Activated T-helper 9 cell treated with anti-CD3 and anti-CD28 coated beads, Interleukin-2, amount 50 U/mL, for 16 hours (primary cell): ENCODE measurements at regions not wholly inside any gene's neighbourhood (a gene's known extent, or its start where the extent isn't known, plus 50 kb on each side); places are given as distances from the start of the nearest gene placed in this dataset.
A peak's percentile ranks its signal among the peaks of the same experiment; 100 is the strongest.

Source experiments
- DNase-seq: peaks from one replicate; pipeline ENCODE4 v3.0.0-alpha.2; 2020; ENCODE audit warnings: low read depth

GRCh38 chr1:193504920-193505319 lies 318.5 kb upstream of the B3GALT2 start:
- DNase-seq, result no peak

- DNase-seq, result no peak
Measured at GRCh38 chr1:193498088-193498655, 311.8 kb upstream of the B3GALT2 start.

- no peak for DNase-seq
Measured at GRCh38 chr1:193494368-193494767, 308.0 kb upstream of the B3GALT2 start.

- no peak for DNase-seq
Measured at GRCh38 chr1:193489191-193489590, 302.8 kb upstream of the B3GALT2 start.

GRCh38 chr1:193487722-193488121 lies 301.3 kb upstream of the B3GALT2 start:
- no peak for DNase-seq

- DNase-seq, result no peak
Measured at GRCh38 chr1:193486671-193487229, 300.3 kb upstream of the B3GALT2 start.

GRCh38 chr1:193480755-193481154 lies 294.3 kb upstream of the B3GALT2 start:
- no peak for DNase-seq

- DNase-seq, result peak; percentile 55
Measured at GRCh38 chr1:193479187-193479586, 292.8 kb upstream of the B3GALT2 start.

- DNase-seq, result no peak
Measured at GRCh38 chr1:193476748-193477147, 290.3 kb upstream of the B3GALT2 start.

- DNase-seq, result no peak
Measured at GRCh38 chr1:193473932-193474331, 287.5 kb upstream of the B3GALT2 start.

GRCh38 chr1:193472838-193473398 lies 286.5 kb upstream of the B3GALT2 start:
- no peak for DNase-seq

- no peak for DNase-seq
Measured at GRCh38 chr1:193472430-193472829, 286.0 kb upstream of the B3GALT2 start.

GRCh38 chr1:193471981-193472380 lies 285.6 kb upstream of the B3GALT2 start:
- no peak for DNase-seq

- no peak for DNase-seq
Measured at GRCh38 chr1:193463326-193463932, 277.0 kb upstream of the B3GALT2 start.

GRCh38 chr1:193462629-193463320 lies 276.4 kb upstream of the B3GALT2 start:
- no peak for DNase-seq

GRCh38 chr1:193458628-193459027 lies 272.2 kb upstream of the B3GALT2 start:
- DNase-seq, result peak; percentile 16

- no peak for DNase-seq
Measured at GRCh38 chr1:193457676-193458075, 271.3 kb upstream of the B3GALT2 start.

GRCh38 chr1:193456811-193457280 lies 270.4 kb upstream of the B3GALT2 start:
- DNase-seq, result no peak

- no peak for DNase-seq
Measured at GRCh38 chr1:193451606-193452005, 265.2 kb upstream of the B3GALT2 start.

GRCh38 chr1:193451001-193451400 lies 264.6 kb upstream of the B3GALT2 start:
- DNase-seq, result no peak

- DNase-seq, result no peak
Measured at GRCh38 chr1:193448682-193449461, 262.5 kb upstream of the B3GALT2 start.

- no peak for DNase-seq
Measured at GRCh38 chr1:193443886-193444285, 257.5 kb upstream of the B3GALT2 start.
